Body of pancreas (tissue), 4 donors: ENCODE measurements at regions not wholly inside any gene's neighbourhood (a gene's known extent, or its start where the extent isn't known, plus 50 kb on each side); places are given as distances from the start of the nearest gene placed in this dataset.

ENCODE experiments used
- ATAC-seq: fragments of 150-250 bp; one replicate; pipeline ENCODE4 v1.9.1; 2016
- DNase-seq, 4 donors: peaks; one replicate each; pipeline ENCODE4 v3.0.0-alpha.2; 2019
- H3K27ac ChIP-seq, 4 donors: fragments of 200-600 bp; sonication (generic); 1 replicate in 3 of 4; 2 replicates in 1 of 4; pipeline versions ENCODE4 v1.5.1 to v1.6.1; 2016 to 2019; ENCODE audit warnings: mild to moderate bottlenecking in 1 of 4, mixed read lengths in 1 of 4, moderate library complexity in 1 of 4
- H3K27me3 ChIP-seq, 2 donors: fragments of 200-600 bp; sonication (generic); one replicate each; pipeline ENCODE4 v1.6.0; 2016; ENCODE audit warnings: mild to moderate bottlenecking in 1 of 2
- H3K36me3 ChIP-seq, 2 donors: fragments of 200-600 bp; sonication (generic); replicated peaks in 1 of 2; 2 replicates each; pipeline ENCODE4 v1.5.1; 2016; ENCODE audit warnings: low read depth in 2 of 2; ENCODE audit not compliant: insufficient read depth in 1 of 2
- H3K4me1 ChIP-seq: fragments of 200-600 bp; sonication (generic); one replicate; pipeline ENCODE4 v1.6.0; 2016
- H3K4me3 ChIP-seq, 2 donors: fragments of 200-600 bp; sonication (generic); 1 replicate in 1 of 2; 2 replicates in 1 of 2; pipeline ENCODE4 v1.5.1; 2016 to 2019
- H3K9me3 ChIP-seq, 3 donors: fragments of 200-600 bp; sonication (generic); 1 replicate in 2 of 3; 2 replicates in 1 of 3; pipeline ENCODE4 v1.5.1; 2016
- POLR2A ChIP-seq, 3 donors: fragments of 450-650 bp; IDR thresholded peaks; one replicate each; pipeline ENCODE4 v1.6.1; 2016; ENCODE audit warnings: antibody characterized with exemption in 3 of 3, mild to moderate bottlenecking in 2 of 3
- WGBS, 2 donors: methylation state at CpG; one replicate each; pipeline ENCODE4 v1.1.5; 2017; 5-methylcytosine and 5-hydroxymethylcytosine counted together
- intact Hi-C: fragments of 100-400 bp; cut with DNase I; formaldehyde crosslinking; loops from one replicate; pipeline ENCODE4 v1.15.1; 2023
- TF ChIP-seq, protein P1 (sequence below), 7 experiments: fragments of 450-650 bp in 4 of 7; fragments of 200-600 bp in 3 of 7; sonication (generic) in 3 of 7; IDR thresholded peaks; one replicate each; pipeline ENCODE4 v1.5.1; 2016 to 2019; ENCODE audit warnings: antibody characterized with exemption in 7 of 7

GRCh38 chr18:57898506-57899124 is 95.5 kb upstream of the ATP8B1 start:
- H3K4me1 ChIP-seq: no peaks in the 10 kb centered on the region
- H3K27ac ChIP-seq: no peak overlapping the region
- no peaks in the 10 kb centered on the region for H3K36me3 ChIP-seq
- TF ChIP-seq, protein P1, sequence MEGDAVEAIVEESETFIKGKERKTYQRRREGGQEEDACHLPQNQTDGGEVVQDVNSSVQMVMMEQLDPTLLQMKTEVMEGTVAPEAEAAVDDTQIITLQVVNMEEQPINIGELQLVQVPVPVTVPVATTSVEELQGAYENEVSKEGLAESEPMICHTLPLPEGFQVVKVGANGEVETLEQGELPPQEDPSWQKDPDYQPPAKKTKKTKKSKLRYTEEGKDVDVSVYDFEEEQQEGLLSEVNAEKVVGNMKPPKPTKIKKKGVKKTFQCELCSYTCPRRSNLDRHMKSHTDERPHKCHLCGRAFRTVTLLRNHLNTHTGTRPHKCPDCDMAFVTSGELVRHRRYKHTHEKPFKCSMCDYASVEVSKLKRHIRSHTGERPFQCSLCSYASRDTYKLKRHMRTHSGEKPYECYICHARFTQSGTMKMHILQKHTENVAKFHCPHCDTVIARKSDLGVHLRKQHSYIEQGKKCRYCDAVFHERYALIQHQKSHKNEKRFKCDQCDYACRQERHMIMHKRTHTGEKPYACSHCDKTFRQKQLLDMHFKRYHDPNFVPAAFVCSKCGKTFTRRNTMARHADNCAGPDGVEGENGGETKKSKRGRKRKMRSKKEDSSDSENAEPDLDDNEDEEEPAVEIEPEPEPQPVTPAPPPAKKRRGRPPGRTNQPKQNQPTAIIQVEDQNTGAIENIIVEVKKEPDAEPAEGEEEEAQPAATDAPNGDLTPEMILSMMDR (IDR thresholded peaks at IDR 0.05): no peak
- no peak for TF ChIP-seq POLR2A (IDR thresholded peaks at IDR 0.05)
- no peaks in the 10 kb centered on the region for H3K27me3 ChIP-seq
- no peak for DNase-seq
- no peak overlapping the region for H3K4me3 ChIP-seq
- 46 to 73% methylated on average over 4 of the region's 4 CpGs for WGBS, 2 donors
- H3K9me3 ChIP-seq: no peaks in the 10 kb centered on the region
- intact Hi-C loops: no loop called here
- ATAC-seq: no peak

DNA sequence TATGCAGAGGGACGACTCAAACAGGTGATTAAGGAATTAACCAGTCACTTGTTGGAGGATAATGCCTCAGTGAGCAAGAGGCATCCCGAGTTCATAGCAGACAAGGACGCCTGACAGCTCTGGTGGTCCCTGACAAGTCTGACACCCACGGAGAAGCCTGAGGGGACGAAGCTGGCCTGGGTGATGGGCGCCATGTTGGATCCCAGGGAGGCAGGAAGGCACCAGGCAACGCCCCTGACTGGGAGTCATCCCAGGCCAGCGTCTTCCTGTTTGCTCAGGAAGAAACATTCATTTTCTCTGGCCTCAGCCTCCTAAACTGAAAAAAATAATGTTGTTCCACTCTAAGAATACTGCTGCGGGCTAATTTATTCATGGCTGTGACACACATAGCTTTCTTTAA is 92.1 kb upstream of the ATP8B1 start:
- Histone ChIP-seq H3K4me3 (no peak overlapping the region), H3K9me3 (no peaks in the 10 kb centered on the region), H3K27me3 (no peaks in the 10 kb centered on the region), H3K27ac (no peak overlapping the region), H3K36me3 (no peaks in the 10 kb centered on the region), H3K4me1 (no peaks in the 10 kb centered on the region)
- no peak for DNase-seq
- intact Hi-C loops: no loop called here
- 68 to 71% methylated on average over 9 of the region's 9 CpGs for WGBS, 2 donors
- no peak for ATAC-seq
- TF ChIP-seq, protein P1 (IDR thresholded peaks at IDR 0.05): no peak
- TF ChIP-seq POLR2A (IDR thresholded peaks at IDR 0.05): no peak

- H3K9me3 ChIP-seq: peaks cover 0 to 8% (median 0%) of the 10 kb centered on the region in 3 donors
- 72 to 82% methylated on average over 2 of the region's 2 CpGs for WGBS, 2 donors
- TF ChIP-seq POLR2A (IDR thresholded peaks at IDR 0.05): no peak
- TF ChIP-seq, protein P1 (IDR thresholded peaks at IDR 0.05): no peak
- no peaks in the 10 kb centered on the region for H3K4me1 ChIP-seq
- H3K4me3 ChIP-seq: no peak overlapping the region
- H3K36me3 ChIP-seq: no peaks in the 10 kb centered on the region
- H3K27ac ChIP-seq: no peak overlapping the region
- no peak for DNase-seq
- no peaks in the 10 kb centered on the region for H3K27me3 ChIP-seq
- ATAC-seq: no peak
- intact Hi-C loops: no loop called here
These were observed 88.7 kb upstream of the ATP8B1 start for GRCh38 chr18:57891707-57892391.

DNA sequence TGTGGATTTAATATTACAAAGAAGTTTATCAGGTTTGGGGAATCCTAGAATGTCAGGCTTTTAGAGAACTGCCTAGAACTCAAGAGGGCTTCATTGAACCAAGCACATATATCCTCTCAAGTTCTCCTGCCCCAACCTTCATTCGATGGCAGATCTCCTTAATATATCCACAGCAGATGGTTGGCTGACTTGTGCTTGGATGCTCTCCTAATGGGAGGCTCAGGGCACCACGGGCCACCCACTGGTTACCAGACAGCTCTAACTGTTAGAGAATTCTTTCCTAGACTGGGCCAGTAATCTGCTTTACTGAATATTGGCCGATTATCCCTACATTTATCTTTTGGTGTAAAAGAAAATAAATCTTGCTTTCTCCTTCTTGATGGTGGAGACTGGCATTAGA is 87.2 kb upstream of the ATP8B1 start:
- Histone ChIP-seq H3K27ac (no peak overlapping the region), H3K27me3 (no peaks in the 10 kb centered on the region), H3K36me3 (no peaks in the 10 kb centered on the region), H3K4me1 (no peaks in the 10 kb centered on the region), H3K4me3 (no peak overlapping the region), H3K9me3 (peaks cover 0 to 8% (median 0%) of the 10 kb centered on the region in 3 donors)
- 63% methylated on average over 3 of the region's 3 CpGs for WGBS, 2 donors
- intact Hi-C loops: no loop called here
- no peak for TF ChIP-seq POLR2A (IDR thresholded peaks at IDR 0.05)
- TF ChIP-seq, protein P1 (IDR thresholded peaks at IDR 0.05): no peak
- no peak for DNase-seq
- ATAC-seq: no peak

DNA sequence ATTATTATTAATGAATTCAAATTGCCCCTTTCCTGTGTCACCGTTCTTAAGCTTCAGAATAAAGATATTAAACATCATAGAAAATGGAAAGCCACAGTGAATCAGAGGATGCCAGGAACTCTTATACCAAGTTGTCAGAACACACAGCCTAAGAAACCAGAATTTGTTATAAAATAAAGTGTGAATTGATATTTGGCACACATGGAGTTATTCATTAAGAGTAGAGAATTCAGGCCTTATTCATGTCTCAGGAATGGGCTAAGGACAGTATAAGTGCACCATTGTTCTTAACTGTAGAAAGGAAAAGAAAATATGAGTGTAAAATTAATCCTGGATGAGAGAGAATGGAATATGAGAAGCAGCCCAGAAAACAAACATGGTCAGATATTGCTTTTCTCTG is 86.7 kb upstream of the ATP8B1 start:
- no peak for DNase-seq
- Histone ChIP-seq H3K9me3 (peaks cover 0 to 8% (median 0%) of the 10 kb centered on the region in 3 donors), H3K4me3 (no peak overlapping the region), H3K36me3 (no peaks in the 10 kb centered on the region), H3K27me3 (no peaks in the 10 kb centered on the region), H3K4me1 (no peaks in the 10 kb centered on the region), H3K27ac (no peak overlapping the region)
- intact Hi-C loops: loop anchor here (10.0 kb wide), 1 partner anchor 145 kb away; no protein-coding TSS in a partner anchor
- WGBS, 2 donors: 61 to 81% methylated on average over 1 of the region's 1 CpG
- TF ChIP-seq POLR2A (IDR thresholded peaks at IDR 0.05): no peak
- TF ChIP-seq, protein P1 (IDR thresholded peaks at IDR 0.05): no peak
- ATAC-seq: no peak
